Fibroblast of skin of right biceps (primary cell): ENCODE measurements at regions not wholly inside any gene's neighbourhood (a gene's known extent, or its start where the extent isn't known, plus 50 kb on each side); places are given as distances from the start of the nearest gene placed in this dataset.
"Not testable (repeated sequence)": the region's sequence is repeated elsewhere in the genome, so short reads cannot be mapped to it uniquely, and the experiment has no call there.

Source experiments
- DNase-seq: peaks from one replicate; pipeline ENCODE4 v3.0.0-alpha.2; 2013

GRCh38 chr18:68427951-68428401 is 286.9 kb downstream of the TMX3 start:
- DNase-seq = peak; percentile 87

GRCh38 chr18:68426731-68427315 is 288.1 kb downstream of the TMX3 start:
- peak; percentile 53 for DNase-seq

GRCh38 chr18:68418881-68419280 is 296.0 kb downstream of the TMX3 start:
- peak; percentile 72 for DNase-seq

GRCh38 chr18:68418226-68418868 is 296.6 kb downstream of the TMX3 start:
- DNase-seq = no peak

GRCh38 chr18:68417826-68418225 is 297.1 kb downstream of the TMX3 start:
- peak; percentile 36 for DNase-seq

GRCh38 chr18:68417166-68417799 is 297.6 kb downstream of the TMX3 start:
- peak; percentile 29 for DNase-seq

- DNase-seq = no peak
Measured at GRCh38 chr18:68414407-68414806, 300.5 kb downstream of the TMX3 start.

GRCh38 chr18:68409576-68409975 is 305.3 kb downstream of the TMX3 start:
- DNase-seq = no peak

- peak; percentile 50 for DNase-seq
Measured at GRCh38 chr18:68406761-68407160, 308.1 kb downstream of the TMX3 start.

- no peak for DNase-seq
Measured at GRCh38 chr18:68402784-68403183, 312.1 kb downstream of the TMX3 start.

- no peak for DNase-seq
Measured at GRCh38 chr18:68400889-68401288, 314.0 kb downstream of the TMX3 start.

GRCh38 chr18:68399721-68400120 is 315.2 kb downstream of the TMX3 start:
- no peak for DNase-seq

GRCh38 chr18:68397241-68398035 is 317.5 kb downstream of the TMX3 start:
- DNase-seq = no peak

GRCh38 chr18:68394705-68395104 is 320.2 kb downstream of the TMX3 start:
- DNase-seq = peak; percentile 63

- DNase-seq = peak; percentile 18
Measured at GRCh38 chr18:68391801-68392200, 323.1 kb downstream of the TMX3 start.

- DNase-seq = peak; percentile 46
Measured at GRCh38 chr18:68387246-68387645, 327.7 kb downstream of the TMX3 start.

- DNase-seq = not testable (repeated sequence)
Measured at GRCh38 chr18:68383979-68384378, 330.9 kb downstream of the TMX3 start.

- DNase-seq = peak; percentile 7
Measured at GRCh38 chr18:68376926-68377325, 338.0 kb downstream of the TMX3 start.

GRCh38 chr18:68362907-68363306 is 352.0 kb downstream of the TMX3 start:
- DNase-seq = no peak

GRCh38 chr18:68355637-68356036 is 359.3 kb downstream of the TMX3 start:
- DNase-seq = no peak

GRCh38 chr18:68354176-68354575 is 360.7 kb downstream of the TMX3 start:
- DNase-seq = no peak

GRCh38 chr18:68342039-68342659 is 372.8 kb downstream of the TMX3 start:
- DNase-seq = no peak

GRCh38 chr18:68340606-68341005 is 374.3 kb downstream of the TMX3 start:
- DNase-seq = no peak
